OCI-LY1 (cell line): ENCODE measurements at regions not wholly inside any gene's neighbourhood (a gene's known extent, or its start where the extent isn't known, plus 50 kb on each side); places are given as distances from the start of the nearest gene placed in this dataset.

Experiments
- H2AFZ ChIP-seq: fragments of 200-600 bp; sonication (generic), shearing (Covaris generic); 2 replicates; pipeline ENCODE4 v1.6.0; 2014; ENCODE audit warnings: antibody characterized with exemption, mild to moderate bottlenecking, low read length
- H3F3A ChIP-seq: fragments of 200-600 bp; sonication (generic), shearing (Covaris generic); 2 replicates; pipeline ENCODE4 v1.6.0; 2014; ENCODE audit warnings: mild to moderate bottlenecking, antibody characterized with exemption, low read length, moderate library complexity; ENCODE audit not compliant: insufficient read depth
- H3K27ac ChIP-seq: fragments of 200-600 bp; sonication (generic); 2 replicates; pipeline ENCODE4 v1.5.1; 2014; ENCODE audit warnings: low read length, mixed run types, mild to moderate bottlenecking, low read depth; ENCODE audit not compliant: poor library complexity, severe bottlenecking
- H3K27me3 ChIP-seq: fragments of 200-600 bp; sonication (generic); 2 replicates; pipeline ENCODE4 v1.6.0; 2014; ENCODE audit warnings: antibody characterized with exemption, mild to moderate bottlenecking, low read length, moderate library complexity; ENCODE audit not compliant: insufficient read depth
- H3K36me3 ChIP-seq: fragments of 200-600 bp; sonication (generic); 2 replicates; pipeline ENCODE4 v1.6.1; 2014; ENCODE audit warnings: mild to moderate bottlenecking, antibody characterized with exemption, low read length, moderate library complexity, mixed read lengths; ENCODE audit not compliant: insufficient read depth
- H3K4me1 ChIP-seq: fragments of 200-600 bp; sonication (generic); 2 replicates; pipeline ENCODE4 v1.5.1; 2014; ENCODE audit warnings: mild to moderate bottlenecking, low read length, moderate library complexity; ENCODE audit not compliant: insufficient read depth, severe bottlenecking
- H3K4me2 ChIP-seq: fragments of 200-600 bp; sonication (generic), shearing (Covaris generic); 2 replicates; pipeline ENCODE4 v1.6.1; 2014; ENCODE audit warnings: low read length
- H3K4me3 ChIP-seq: fragments of 200-600 bp; sonication (generic); 2 replicates; pipeline ENCODE4 v1.5.1; 2014; ENCODE audit warnings: low read length, low read depth, mild to moderate bottlenecking, mixed read lengths; ENCODE audit not compliant: poor library complexity, severe bottlenecking
- H3K79me2 ChIP-seq: fragments of 200-600 bp; shearing (Covaris generic); 2 replicates; pipeline ENCODE4 v1.6.1; 2016; ENCODE audit warnings: mixed run types, low read length, mixed read lengths; ENCODE audit not compliant: insufficient read depth
- H3K9ac ChIP-seq: fragments of 200-600 bp; sonication (generic), shearing (Covaris generic); 2 replicates; pipeline ENCODE4 v1.6.1; 2014; ENCODE audit warnings: mild to moderate bottlenecking, low read length, mixed read lengths
- H3K9me2 ChIP-seq: fragments of 200-600 bp; sonication (generic), shearing (Covaris generic); 2 replicates; pipeline ENCODE4 v1.6.1; 2014; ENCODE audit warnings: low read depth, mild to moderate bottlenecking, low read length, mixed read lengths
- H3K9me3 ChIP-seq: fragments of 200-600 bp; shearing (Covaris generic); 2 replicates; pipeline ENCODE4 v1.6.1; 2014; ENCODE audit warnings: low read length, mixed read lengths
- H4K20me1 ChIP-seq: fragments of 200-600 bp; sonication (generic), shearing (Covaris generic); 2 replicates; pipeline ENCODE4 v1.6.0; 2016; ENCODE audit warnings: mild to moderate bottlenecking, low read length; ENCODE audit not compliant: insufficient read depth
- CTCF ChIP-seq: fragments of 200-600 bp; sonication (generic), shearing (Covaris generic); IDR thresholded peaks from 2 replicates; pipeline ENCODE4 v1.5.1; 2017; ENCODE audit warnings: mild to moderate bottlenecking, antibody characterized with exemption, low read length, moderate library complexity, mixed read lengths
- EZH2 ChIP-seq: fragments of 200-600 bp; sonication (generic), shearing (Covaris generic); IDR thresholded peaks from 2 replicates; pipeline ENCODE4 v1.8.0; 2017; ENCODE audit warnings: borderline replicate concordance, mixed run types, mild to moderate bottlenecking, antibody characterized with exemption, low read length, moderate library complexity, mixed read lengths

- H3K79me2 ChIP-seq, result no peaks in the 10 kb centered on the region
- no peak overlapping the region for H2AFZ ChIP-seq
- no peak overlapping the region for H3K4me2 ChIP-seq
- TF ChIP-seq EZH2 (no peak), CTCF (no peak)
- no peak overlapping the region for H3K9ac ChIP-seq
- no peaks in the 10 kb centered on the region for H3K36me3 ChIP-seq
- H3K27me3 ChIP-seq, result no peaks in the 10 kb centered on the region
- no peaks in the 10 kb centered on the region for H3K9me3 ChIP-seq
- H3K4me1 ChIP-seq, result no peaks in the 10 kb centered on the region
- no peaks in the 10 kb centered on the region for H4K20me1 ChIP-seq
- no peaks in the 10 kb centered on the region for H3F3A ChIP-seq
- no peak overlapping the region for H3K27ac ChIP-seq
- H3K4me3 ChIP-seq, result no peak overlapping the region
- H3K9me2 ChIP-seq, result no peaks in the 10 kb centered on the region
Observed at GRCh38 chr10:120328647-120329046, 128.4 kb upstream of the PLPP4 start.

GRCh38 chr10:120335553-120335952 is 121.5 kb upstream of the PLPP4 start:
- Histone ChIP-seq H3K79me2 (no peaks in the 10 kb centered on the region), H3K9me3 (no peaks in the 10 kb centered on the region), H3K27ac (no peak overlapping the region), H3K4me1 (no peaks in the 10 kb centered on the region), H4K20me1 (no peaks in the 10 kb centered on the region), H3K36me3 (no peaks in the 10 kb centered on the region), H3K9me2 (no peaks in the 10 kb centered on the region), H3K27me3 (no peaks in the 10 kb centered on the region), H3K9ac (no peak overlapping the region), H3K4me3 (no peak overlapping the region), H3F3A (no peaks in the 10 kb centered on the region), H3K4me2 (no peak overlapping the region), H2AFZ (no peak overlapping the region)
- TF ChIP-seq EZH2 (no peak), CTCF (no peak)

- no peak overlapping the region for H2AFZ ChIP-seq
Observed at GRCh38 chr10:120336306-120336910, 120.6 kb upstream of the PLPP4 start.

More at GRCh38 chr10:120336306-120336910, 120.6 kb upstream of the PLPP4 start:
- Histone ChIP-seq H3K9me3 (no peaks in the 10 kb centered on the region), H3F3A (no peaks in the 10 kb centered on the region), H3K4me2 (no peak overlapping the region), H3K27ac (no peak overlapping the region), H3K9ac (no peak overlapping the region), H4K20me1 (no peaks in the 10 kb centered on the region), H3K9me2 (no peaks in the 10 kb centered on the region), H3K4me3 (no peak overlapping the region), H3K4me1 (no peaks in the 10 kb centered on the region), H3K27me3 (no peaks in the 10 kb centered on the region), H3K36me3 (no peaks in the 10 kb centered on the region), H3K79me2 (no peaks in the 10 kb centered on the region)
- TF ChIP-seq EZH2 (no peak), CTCF (no peak)
